ENCODE measurements at regions not wholly inside any gene's neighbourhood (a gene's known extent, or its start where the extent isn't known, plus 50 kb on each side); places are given as distances from the start of the nearest gene placed in this dataset.

GRCh38 chr4:31041385-31041784, 321.2 kb downstream of the PCDH7 start:
- Mint-ChIP-seq H3K4me1 (ENCODE audit: unreplicated experiment) (peaks cover 9% of the 10 kb centered on the region), H3K27ac (ENCODE audit: unreplicated experiment) (no peak overlapping the region), H3K27me3 (ENCODE audit: unreplicated experiment) (no peaks in the 10 kb centered on the region), H3K9me3 (ENCODE audit: unreplicated experiment) (no peaks in the 10 kb centered on the region), H3K36me3 (ENCODE audit: unreplicated experiment) (peaks cover 8% of the 10 kb centered on the region), H3K4me3 (ENCODE audit: unreplicated experiment) (no peak overlapping the region)
- DNase-seq (ENCODE audit: extremely low spot score, unreplicated experiment): no peak
- no peak for TF ChIP-seq CTCF (IDR thresholded peaks at IDR 0.05)

GRCh38 chr4:31041853-31042252, 321.7 kb downstream of the PCDH7 start:
- no peak for DNase-seq (ENCODE audit: extremely low spot score, unreplicated experiment)
- H3K4me1 Mint-ChIP-seq (ENCODE audit: unreplicated experiment): peaks cover 9% of the 10 kb centered on the region
- no peak overlapping the region for H3K27ac Mint-ChIP-seq (ENCODE audit: unreplicated experiment)
- no peak for TF ChIP-seq CTCF (IDR thresholded peaks at IDR 0.05)
- H3K9me3 Mint-ChIP-seq (ENCODE audit: unreplicated experiment): no peaks in the 10 kb centered on the region
- H3K4me3 Mint-ChIP-seq (ENCODE audit: unreplicated experiment): no peak overlapping the region
- no peaks in the 10 kb centered on the region for H3K27me3 Mint-ChIP-seq (ENCODE audit: unreplicated experiment)
- H3K36me3 Mint-ChIP-seq (ENCODE audit: unreplicated experiment): peaks cover 8% of the 10 kb centered on the region

GRCh38 chr4:31043382-31044062, 323.4 kb downstream of the PCDH7 start:
- peaks cover 12% of the 10 kb centered on the region for H3K36me3 Mint-ChIP-seq (ENCODE audit: unreplicated experiment)
- no peak for TF ChIP-seq CTCF (IDR thresholded peaks at IDR 0.05)
- DNase-seq (ENCODE audit: extremely low spot score, unreplicated experiment): no peak
- H3K4me1 Mint-ChIP-seq (ENCODE audit: unreplicated experiment): peaks cover 9% of the 10 kb centered on the region
- no peak overlapping the region for H3K27ac Mint-ChIP-seq (ENCODE audit: unreplicated experiment)
- no peaks in the 10 kb centered on the region for H3K27me3 Mint-ChIP-seq (ENCODE audit: unreplicated experiment)
- no peaks in the 10 kb centered on the region for H3K9me3 Mint-ChIP-seq (ENCODE audit: unreplicated experiment)
- no peak overlapping the region for H3K4me3 Mint-ChIP-seq (ENCODE audit: unreplicated experiment)

GRCh38 chr4:31045151-31045550, 325.0 kb downstream of the PCDH7 start:
- no peak for DNase-seq (ENCODE audit: extremely low spot score, unreplicated experiment)
- H3K36me3 Mint-ChIP-seq (ENCODE audit: unreplicated experiment): peaks cover 11% of the 10 kb centered on the region
- H3K9me3 Mint-ChIP-seq (ENCODE audit: unreplicated experiment): no peaks in the 10 kb centered on the region
- no peak overlapping the region for H3K27ac Mint-ChIP-seq (ENCODE audit: unreplicated experiment)
- no peaks in the 10 kb centered on the region for H3K27me3 Mint-ChIP-seq (ENCODE audit: unreplicated experiment)
- TF ChIP-seq CTCF (IDR thresholded peaks at IDR 0.05): no peak
- peaks cover 16% of the 10 kb centered on the region for H3K4me1 Mint-ChIP-seq (ENCODE audit: unreplicated experiment)
- no peak overlapping the region for H3K4me3 Mint-ChIP-seq (ENCODE audit: unreplicated experiment)

- Mint-ChIP-seq H3K4me3 (ENCODE audit: unreplicated experiment) (no peak overlapping the region), H3K4me1 (ENCODE audit: unreplicated experiment) (peaks cover 17% of the 10 kb centered on the region), H3K27ac (ENCODE audit: unreplicated experiment) (no peak overlapping the region), H3K36me3 (ENCODE audit: unreplicated experiment) (peaks cover 11% of the 10 kb centered on the region), H3K27me3 (ENCODE audit: unreplicated experiment) (no peaks in the 10 kb centered on the region), H3K9me3 (ENCODE audit: unreplicated experiment) (no peaks in the 10 kb centered on the region)
- peak; percentile 63 for TF ChIP-seq CTCF (IDR thresholded peaks at IDR 0.05)
- no peak for DNase-seq (ENCODE audit: extremely low spot score, unreplicated experiment)
These were observed 325.7 kb downstream of the PCDH7 start for GRCh38 chr4:31045724-31046318.
